G401 (cell line): ENCODE measurements at regions not wholly inside any gene's neighbourhood (a gene's known extent, or its start where the extent isn't known, plus 50 kb on each side); places are given as distances from the start of the nearest gene placed in this dataset.

Experiments
- DNase-seq: peaks from one replicate; pipeline ENCODE4 v3.0.0-alpha.2; 2015; ENCODE audit warnings: low spot score
- in situ Hi-C: cut with HindIII; loops from 2 replicates; pipeline ENCODE4 v1.10.0; 2016; ENCODE audit warnings: low sequenced_read_pairs, mixed read lengths

GRCh38 chr10:113284635-113285034 is 268.2 kb upstream of the HABP2 start:
- no peak for DNase-seq
- in situ Hi-C loops: no loop called here

- DNase-seq: no peak
- in situ Hi-C loops: no loop called here
These were observed 267.5 kb upstream of the HABP2 start for GRCh38 chr10:113285305-113285704.

- no peak for DNase-seq
- in situ Hi-C loops: no loop called here
These were observed 265.3 kb upstream of the HABP2 start for GRCh38 chr10:113287592-113287991.

- in situ Hi-C loops: no loop called here
- DNase-seq: no peak
These were observed 262.7 kb upstream of the HABP2 start for GRCh38 chr10:113290137-113290536.

- in situ Hi-C loops: no loop called here
- no peak for DNase-seq
These were observed 261.4 kb upstream of the HABP2 start for GRCh38 chr10:113291413-113291812.

GRCh38 chr10:113292086-113292485 is 260.8 kb upstream of the HABP2 start:
- DNase-seq: no peak
- in situ Hi-C loops: no loop called here

- in situ Hi-C loops: no loop called here
- no peak for DNase-seq
These were observed 260.1 kb upstream of the HABP2 start for GRCh38 chr10:113292743-113293142.

GRCh38 chr10:113293167-113293566 is 259.7 kb upstream of the HABP2 start:
- in situ Hi-C loops: no loop called here
- no peak for DNase-seq

GRCh38 chr10:113294868-113295267 is 258.0 kb upstream of the HABP2 start:
- no peak for DNase-seq
- in situ Hi-C loops: no loop called here

- in situ Hi-C loops: no loop called here
- no peak for DNase-seq
These were observed 255.6 kb upstream of the HABP2 start for GRCh38 chr10:113297226-113297625.

GRCh38 chr10:113298616-113299015 is 254.2 kb upstream of the HABP2 start:
- no peak for DNase-seq
- in situ Hi-C loops: no loop called here

- DNase-seq: no peak
- in situ Hi-C loops: no loop called here
These were observed 252.7 kb upstream of the HABP2 start for GRCh38 chr10:113300201-113300600.

- no peak for DNase-seq
- in situ Hi-C loops: no loop called here
These were observed 252.2 kb upstream of the HABP2 start for GRCh38 chr10:113300617-113301016.

- in situ Hi-C loops: no loop called here
- DNase-seq: no peak
These were observed 251.4 kb upstream of the HABP2 start for GRCh38 chr10:113301342-113301984.

GRCh38 chr10:113302062-113302461 is 250.8 kb upstream of the HABP2 start:
- no peak for DNase-seq
- in situ Hi-C loops: no loop called here

GRCh38 chr10:113303544-113304146 is 249.2 kb upstream of the HABP2 start:
- in situ Hi-C loops: no loop called here
- DNase-seq: no peak

- DNase-seq: no peak
- in situ Hi-C loops: no loop called here
These were observed 248.1 kb upstream of the HABP2 start for GRCh38 chr10:113304726-113305125.

- DNase-seq: no peak
- in situ Hi-C loops: no loop called here
These were observed 247.0 kb upstream of the HABP2 start for GRCh38 chr10:113305871-113306270.

- in situ Hi-C loops: no loop called here
These were observed 243.1 kb upstream of the HABP2 start for GRCh38 chr10:113309791-113310190.

GRCh38 chr10:113310347-113310746 is 242.5 kb upstream of the HABP2 start:
- in situ Hi-C loops: no loop called here
- DNase-seq: no peak

More at GRCh38 chr10:113309791-113310190, 243.1 kb upstream of the HABP2 start:
- no peak for DNase-seq

- in situ Hi-C loops: no loop called here
- DNase-seq: no peak
These were observed 239.7 kb upstream of the HABP2 start for GRCh38 chr10:113313048-113313602.
